HepG2 (cell line): ENCODE measurements at regions not wholly inside any gene's neighbourhood (a gene's known extent, or its start where the extent isn't known, plus 50 kb on each side); places are given as distances from the start of the nearest gene placed in this dataset.

Experiments used
- AHR ChIP-seq: IDR thresholded peaks from 2 replicates; pipeline ENCODE4 v1.6.1; 2018; ENCODE audit warnings: missing genetic modification reagents, missing compliant biosample characterization
- ARNT ChIP-seq: fragments of 450-650 bp; IDR thresholded peaks from 2 replicates; pipeline ENCODE4 v1.6.1; 2017
- CTCF ChIP-seq: sonication (generic); formaldehyde crosslinking; IDR thresholded peaks from 2 replicates; pipeline ENCODE4 v1.5.0; 2020; ENCODE audit warnings: mild to moderate bottlenecking, missing genetic modification reagents, moderate library complexity
- EP300 ChIP-seq, 3 experiments: sonication (generic) in 1 of 3; formaldehyde crosslinking in 1 of 3; IDR thresholded peaks; 2 replicates each; pipeline versions ENCODE4 v1.5.1 to v1.6.1; 2011 to 2020; ENCODE audit warnings: low read depth in 2 of 3, low read length in 2 of 3, borderline replicate concordance in 1 of 3, improper control_type of control experiment in 1 of 3, mild to moderate bottlenecking in 1 of 3, missing genetic modification reagents in 1 of 3, moderate library complexity in 1 of 3
- MTF1 ChIP-seq: sonication (generic); formaldehyde crosslinking; IDR thresholded peaks from 2 replicates; pipeline ENCODE4 v1.5.0; 2020; ENCODE audit warnings: missing genetic modification reagents
- POLR2A ChIP-seq, 2 experiments: IDR thresholded peaks; 2 replicates each; pipeline ENCODE4 v1.6.1; 2011; ENCODE audit warnings: low read depth in 2 of 2, low read length in 2 of 2, mild to moderate bottlenecking in 1 of 2, moderate library complexity in 1 of 2; ENCODE audit not compliant: insufficient read depth in 1 of 2
- SMC3 ChIP-seq: IDR thresholded peaks from 2 replicates; pipeline ENCODE4 v1.6.1; 2011; ENCODE audit warnings: low read length, improper control_type of control experiment
- ZNF180 ChIP-seq: sonication (generic); formaldehyde crosslinking; IDR thresholded peaks from 2 replicates; pipeline ENCODE4 v1.4.0; 2020; ENCODE audit warnings: low read depth, missing genetic modification reagents, borderline replicate concordance
- ZNF296 ChIP-seq: sonication (generic); formaldehyde crosslinking; conservative IDR thresholded peaks from 2 replicates; pipeline ENCODE4 v1.5.0; 2020; ENCODE audit warnings: mild to moderate bottlenecking, missing genetic modification reagents
- ZNF747 ChIP-seq: sonication (generic); formaldehyde crosslinking; IDR thresholded peaks from 2 replicates; pipeline ENCODE4 v1.8.1; 2023; ENCODE audit warnings: missing genetic modification reagents, mild to moderate bottlenecking, borderline replicate concordance
- ZNF772 ChIP-seq: sonication (generic); formaldehyde crosslinking; IDR thresholded peaks from 2 replicates; pipeline ENCODE4 v1.5.0; 2020; ENCODE audit warnings: mild to moderate bottlenecking, missing genetic modification reagents
- ZSCAN30 ChIP-seq: sonication (generic); formaldehyde crosslinking; IDR thresholded peaks from 2 replicates; pipeline ENCODE4 v1.5.0; 2020; ENCODE audit warnings: mild to moderate bottlenecking, missing genetic modification reagents
- TF ChIP-seq, protein P1 (sequence below): sonication (generic); formaldehyde crosslinking; IDR thresholded peaks from 2 replicates; pipeline ENCODE4 v1.4.0; 2020; ENCODE audit warnings: missing genetic modification reagents

DNA sequence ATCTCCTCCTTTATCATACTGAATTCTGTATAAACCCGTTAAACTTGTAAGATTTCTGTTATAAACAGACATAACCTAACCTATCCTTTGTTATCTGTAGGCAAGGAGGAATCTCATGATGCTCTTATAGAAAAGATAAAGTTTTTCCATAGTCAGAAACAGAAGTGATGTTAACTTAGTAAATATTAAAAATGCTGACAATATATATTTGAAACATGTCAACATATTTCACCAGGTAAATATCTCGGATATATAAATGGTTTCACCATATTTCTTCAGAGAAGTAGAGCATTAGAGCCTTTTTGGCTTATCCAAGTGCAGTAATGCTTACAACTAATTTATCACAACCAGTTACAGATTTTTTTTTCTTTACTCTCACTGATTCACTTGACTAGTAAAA, 625.9 kb downstream of the PDHA2 start:
- TF ChIP-seq SMC3 (no peak), ZNF747 (CRISPR knock-in tag) (no peak), ARNT (no peak), EP300 (IDR thresholded peaks at IDR 0.05; ENCODE audit: low read depth in 2 of 2, low read length in 2 of 2) (no peak), EP300 (CRISPR knock-in tag; IDR thresholded peaks at IDR 0.05; ENCODE audit: borderline replicate concordance) (no peak), MTF1 (CRISPR knock-in tag) (no peak), ZNF772 (CRISPR knock-in tag) (no peak), ZSCAN30 (CRISPR knock-in tag) (no peak), ZNF180 (CRISPR knock-in tag) (no peak), POLR2A (IDR thresholded peaks at IDR 0.05; ENCODE audit: insufficient read depth in 1 of 2, low read depth in 2 of 2, low read length in 2 of 2) (no peak), AHR (CRISPR knock-in tag) (no peak), CTCF (CRISPR knock-in tag) (no peak), ZNF296 (CRISPR knock-in tag) (no peak)
- TF ChIP-seq, protein P1, sequence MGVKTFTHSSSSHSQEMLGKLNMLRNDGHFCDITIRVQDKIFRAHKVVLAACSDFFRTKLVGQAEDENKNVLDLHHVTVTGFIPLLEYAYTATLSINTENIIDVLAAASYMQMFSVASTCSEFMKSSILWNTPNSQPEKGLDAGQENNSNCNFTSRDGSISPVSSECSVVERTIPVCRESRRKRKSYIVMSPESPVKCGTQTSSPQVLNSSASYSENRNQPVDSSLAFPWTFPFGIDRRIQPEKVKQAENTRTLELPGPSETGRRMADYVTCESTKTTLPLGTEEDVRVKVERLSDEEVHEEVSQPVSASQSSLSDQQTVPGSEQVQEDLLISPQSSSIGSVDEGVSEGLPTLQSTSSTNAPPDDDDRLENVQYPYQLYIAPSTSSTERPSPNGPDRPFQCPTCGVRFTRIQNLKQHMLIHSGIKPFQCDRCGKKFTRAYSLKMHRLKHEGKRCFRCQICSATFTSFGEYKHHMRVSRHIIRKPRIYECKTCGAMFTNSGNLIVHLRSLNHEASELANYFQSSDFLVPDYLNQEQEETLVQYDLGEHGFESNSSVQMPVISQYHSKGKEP (CRISPR knock-in tag) = no peak
